LNCaP clone FGC (cell line): ENCODE measurements at regions not wholly inside any gene's neighbourhood (a gene's known extent, or its start where the extent isn't known, plus 50 kb on each side); places are given as distances from the start of the nearest gene placed in this dataset.

Source experiments
- DNase-seq: peaks from one replicate; pipeline ENCODE4 v3.0.0-alpha.2; 2011; ENCODE audit warnings: low read depth
- H3K4me3 ChIP-seq: 2 replicates; pipeline ENCODE4 v1.5.1; 2011; ENCODE audit warnings: mild to moderate bottlenecking, low read depth, low read length, control low read depth
- CTCF ChIP-seq: IDR thresholded peaks from 2 replicates; pipeline ENCODE4 v1.5.1; 2012; ENCODE audit warnings: mild to moderate bottlenecking; ENCODE audit not compliant: control insufficient read depth, insufficient read depth; ENCODE audit errors: extremely low read depth

GRCh38 chr6:169902070-169902469 is 150.6 kb downstream of the ERMARD start:
- no peak overlapping the region for H3K4me3 ChIP-seq
- TF ChIP-seq CTCF, result no peak
- no peak for DNase-seq

GRCh38 chr6:169899481-169900145 is 148.2 kb downstream of the ERMARD start:
- DNase-seq, result no peak
- no peak for TF ChIP-seq CTCF
- H3K4me3 ChIP-seq, result no peak overlapping the region

GRCh38 chr6:169898788-169899480 is 147.5 kb downstream of the ERMARD start:
- H3K4me3 ChIP-seq, result no peak overlapping the region
- TF ChIP-seq CTCF, result no peak
- DNase-seq, result no peak

- no peak for TF ChIP-seq CTCF
- H3K4me3 ChIP-seq, result no peak overlapping the region
- DNase-seq, result no peak
Measured at GRCh38 chr6:169897601-169898358, 146.4 kb downstream of the ERMARD start.

- no peak overlapping the region for H3K4me3 ChIP-seq
- no peak for TF ChIP-seq CTCF
- no peak for DNase-seq
Measured at GRCh38 chr6:169896826-169897456, 145.5 kb downstream of the ERMARD start.

GRCh38 chr6:169895926-169896761 is 144.7 kb downstream of the ERMARD start:
- TF ChIP-seq CTCF, result no peak
- no peak overlapping the region for H3K4me3 ChIP-seq
- DNase-seq, result no peak
